B cell (primary cell): ENCODE measurements at regions not wholly inside any gene's neighbourhood (a gene's known extent, or its start where the extent isn't known, plus 50 kb on each side); places are given as distances from the start of the nearest gene placed in this dataset.

Experiments
- ATAC-seq: fragments of 200-7000 bp; cut with Tn5 transposase; one replicate; pipeline ENCODE4 v1.10.0; 2021; ENCODE audit warnings: low read depth, mild to moderate bottlenecking, moderate number of reproducible peaks, moderate library complexity
- CTCF ChIA-PET: fragments of 350-600 bp; sonication (Branson Sonifier 250); formaldehyde crosslinking; loops from one replicate; lab custom pipeline; 2021; ENCODE audit warnings: antibody characterized with exemption, inconsistent platforms; lab: Charles Lee
- POLR2A ChIA-PET: fragments of 350-600 bp; sonication (Branson Sonifier 250); formaldehyde crosslinking; loops from one replicate; lab custom pipeline; 2021; ENCODE audit warnings: antibody characterized with exemption; lab: Charles Lee
- DNase-seq: peaks from one replicate; pipeline ENCODE4 v3.0.0; 2013
- H2AFZ ChIP-seq: 2 replicates; pipeline ENCODE4 v1.6.1; 2012; ENCODE audit warnings: mild to moderate bottlenecking, low read depth, low read length; ENCODE audit not compliant: insufficient read depth, poor library complexity, severe bottlenecking
- H3K27ac ChIP-seq, 2 donors: 1 replicate in 1 of 2; 2 replicates in 1 of 2; pipeline ENCODE4 v1.5.1; 2012 to 2013; ENCODE audit warnings: low read length in 2 of 2, mild to moderate bottlenecking in 2 of 2, moderate library complexity in 1 of 2
- H3K27me3 ChIP-seq, 4 experiments: fragments of 200-600 bp in 1 of 4; sonication (generic) in 1 of 4; replicated peaks in 1 of 4; 1 replicate in 2 of 4; 2 replicates in 2 of 4; pipeline versions ENCODE4 v1.6.1 to v1.7.0; 2013 to 2016; ENCODE audit warnings: low read length in 3 of 4, mild to moderate bottlenecking in 2 of 4, mixed read lengths in 1 of 4, moderate library complexity in 1 of 4; ENCODE audit not compliant: insufficient read depth in 4 of 4, control insufficient read depth in 3 of 4; ENCODE audit errors: control extremely low read depth in 1 of 4
- H3K36me3 ChIP-seq, 2 experiments: replicated peaks in 1 of 2; 1 replicate in 1 of 2; 2 replicates in 1 of 2; pipeline versions ENCODE4 v1.6.1 to v1.7.1; 2013; ENCODE audit warnings: low read length in 1 of 2; ENCODE audit not compliant: insufficient read depth in 2 of 2, control insufficient read depth in 1 of 2; ENCODE audit errors: control extremely low read depth in 1 of 2, extremely low read depth in 1 of 2
- H3K4me1 ChIP-seq, 2 donors: fragments of 200-600 bp in 1 of 2; sonication (generic) in 1 of 2; 1 replicate in 1 of 2; 2 replicates in 1 of 2; pipeline versions ENCODE4 v1.5.1 to v1.6.1; 2013 to 2017; ENCODE audit warnings: low read length in 2 of 2; ENCODE audit not compliant: control insufficient read depth in 2 of 2, insufficient read depth in 2 of 2
- H3K4me2 ChIP-seq: replicated peaks from 2 replicates; pipeline ENCODE3; 2012; ENCODE audit warnings: mild to moderate bottlenecking, low read depth, low read length; ENCODE audit not compliant: poor library complexity, severe bottlenecking
- H3K4me3 ChIP-seq, 5 experiments: fragments of 200-600 bp in 1 of 5; sonication (generic) in 1 of 5; 1 replicate in 3 of 5; 2 replicates in 2 of 5; pipeline versions ENCODE4 v1.5.1 to v1.7.0; 2011 to 2016; ENCODE audit warnings: low read length in 4 of 5, mild to moderate bottlenecking in 4 of 5, low read depth in 2 of 5, control low read depth in 1 of 5, moderate library complexity in 1 of 5; ENCODE audit not compliant: insufficient read depth in 1 of 5; ENCODE audit errors: control extremely low read depth in 1 of 5, extremely low read depth in 1 of 5
- H3K79me2 ChIP-seq: fragments of 200-600 bp; sonication (generic); one replicate; pipeline ENCODE4 v1.6.0; 2016; ENCODE audit warnings: low read length; ENCODE audit not compliant: control insufficient read depth, insufficient read depth
- H3K9ac ChIP-seq: fragments of 200-600 bp; sonication (generic); 2 replicates; pipeline ENCODE4 v1.6.1; 2017; ENCODE audit warnings: mild to moderate bottlenecking, low read length, moderate library complexity
- H3K9me3 ChIP-seq, 3 donors: one replicate each; pipeline versions ENCODE4 v1.6.1 to v1.7.1; 2013; ENCODE audit warnings: low read length in 2 of 3; ENCODE audit not compliant: control insufficient read depth in 2 of 3, insufficient read depth in 1 of 3; ENCODE audit errors: control extremely low read depth in 1 of 3
- H4K20me1 ChIP-seq: 2 replicates; pipeline ENCODE4 v1.6.0; 2012; ENCODE audit warnings: mild to moderate bottlenecking, low read length; ENCODE audit not compliant: insufficient read depth, control insufficient read depth, poor library complexity, severe bottlenecking
- H3K27ac Mint-ChIP-seq: one replicate; pipeline ENCODE4 v1.8.0; 2021; ENCODE audit warnings: mixed read lengths
- H3K27me3 Mint-ChIP-seq: one replicate; pipeline ENCODE4 v1.8.0; 2021; ENCODE audit warnings: mixed read lengths
- H3K4me1 Mint-ChIP-seq: one replicate; pipeline ENCODE4 v1.8.0; 2021; ENCODE audit warnings: mixed read lengths
- H3K4me3 Mint-ChIP-seq: one replicate; pipeline ENCODE4 v1.8.0; 2021; ENCODE audit warnings: mixed read lengths
- H3K9me3 Mint-ChIP-seq: one replicate; pipeline ENCODE4 v1.8.0; 2022; ENCODE audit warnings: mixed read lengths; ENCODE audit not compliant: insufficient read depth
- CTCF ChIP-seq: fragments of 200-600 bp; IDR thresholded peaks from one replicate; pipeline ENCODE4 v1.8.0; 2022; ENCODE audit warnings: antibody characterized with exemption, mild to moderate bottlenecking
- EZH2 ChIP-seq: IDR thresholded peaks from 2 replicates; pipeline ENCODE4 v1.6.1; 2012; ENCODE audit warnings: borderline replicate concordance, low read depth, mild to moderate bottlenecking, moderate library complexity, low read length; ENCODE audit not compliant: insufficient read depth, poor library complexity, severe bottlenecking
- WGBS: methylation state at CpG from one replicate; pipeline ENCODE4 v1.1.5; 2013; ENCODE audit warnings: missing lambda C conversion rate; ENCODE audit not compliant: insufficient coverage; 5-methylcytosine and 5-hydroxymethylcytosine counted together
- intact Hi-C: fragments of 100-400 bp; cut with micrococcal nuclease; formaldehyde crosslinking; loops from one replicate; pipeline ENCODE4 v1.10.0; 2022

- intact Hi-C loops = no loop called here
Observed at GRCh38 chr16:59783191-59783590, 1049.1 kb upstream of the GOT2 start.

GRCh38 chr16:59773330-59773729 lies 1039.2 kb upstream of the GOT2 start:
- H3K27ac Mint-ChIP-seq = no peak overlapping the region
- Histone ChIP-seq H3K79me2 (no peaks in the 10 kb centered on the region), H3K4me3 (no peak overlapping the region), H2AFZ (no peak overlapping the region), H3K36me3 (no peaks in the 10 kb centered on the region), H3K9me3 (no peaks in the 10 kb centered on the region), H3K4me2 (no peak overlapping the region), H3K27me3 (no peaks in the 10 kb centered on the region), H3K9ac (no peak overlapping the region), H4K20me1 (no peaks in the 10 kb centered on the region), H3K27ac (no peak overlapping the region), H3K4me1 (no peaks in the 10 kb centered on the region)
- H3K4me3 Mint-ChIP-seq = no peak overlapping the region
- no peak for ATAC-seq
- peaks cover 3% of the 10 kb centered on the region for H3K9me3 Mint-ChIP-seq
- intact Hi-C loops = no loop called here
- TF ChIP-seq CTCF = no peak
- no peak for TF ChIP-seq EZH2
- no peak for DNase-seq
- H3K4me1 Mint-ChIP-seq = no peaks in the 10 kb centered on the region
- H3K27me3 Mint-ChIP-seq = no peaks in the 10 kb centered on the region
- ChIA-PET CTCF (no interaction called here), POLR2A (no interaction called here)

More at GRCh38 chr16:59783191-59783590, 1049.1 kb upstream of the GOT2 start:
- Mint-ChIP-seq H3K4me1 (no peaks in the 10 kb centered on the region), H3K9me3 (peaks cover 11% of the 10 kb centered on the region), H3K27ac (no peak overlapping the region), H3K4me3 (no peak overlapping the region), H3K27me3 (no peaks in the 10 kb centered on the region)
- no peak overlapping the region for H3K4me2 ChIP-seq
- no peak overlapping the region for H3K9ac ChIP-seq
- ChIA-PET CTCF (no interaction called here), POLR2A (no interaction called here)
- no peak overlapping the region for H3K27ac ChIP-seq
- no peak for ATAC-seq
- peaks cover 0 to 2% (median 0%) of the 10 kb centered on the region in 3 donors for H3K9me3 ChIP-seq
- no peaks in the 10 kb centered on the region for H3K79me2 ChIP-seq
- H3K36me3 ChIP-seq = no peaks in the 10 kb centered on the region
- H3K4me1 ChIP-seq = no peaks in the 10 kb centered on the region
- H2AFZ ChIP-seq = no peak overlapping the region
- H3K4me3 ChIP-seq = no peak overlapping the region
- TF ChIP-seq CTCF (no peak), EZH2 (no peak)
- DNase-seq = no peak
- H4K20me1 ChIP-seq = no peaks in the 10 kb centered on the region
- no CpG with 5 or more reads among the region's 1 CpG for WGBS
- no peaks in the 10 kb centered on the region for H3K27me3 ChIP-seq
